Panc1 (cell line): ENCODE measurements at regions not wholly inside any gene's neighbourhood (a gene's known extent, or its start where the extent isn't known, plus 50 kb on each side); places are given as distances from the start of the nearest gene placed in this dataset.

ENCODE experiments used
- ATAC-seq: fragments of 200-7000 bp; cut with Tn5 transposase; 2 replicates; pipeline ENCODE4 v1.9.1; 2020; ENCODE audit warnings: mild to moderate bottlenecking, moderate library complexity
- BruUV-seq: library from RNA; stranded (reverse); fragments of 400-500 nt; replicated peaks from 2 replicates; lab custom pipeline; 2021; lab: Mats Ljungman, UMichigan
- CTCF ChIA-PET: fragments of 300-600 bp; sonication (Branson Sonifier 250); formaldehyde crosslinking; loops from one replicate; lab custom pipeline; 2022; ENCODE audit warnings: antibody characterized with exemption; lab: Charles Lee
- POLR2A ChIA-PET: fragments of 300-600 bp; sonication (Branson Sonifier 250); formaldehyde crosslinking; loops from one replicate; lab custom pipeline; 2022; ENCODE audit warnings: antibody characterized with exemption; lab: Charles Lee
- DNase-seq: peaks from one replicate; pipeline ENCODE4 v3.0.0-alpha.2; 2010; ENCODE audit warnings: low read depth, low spot score
- H3K27ac ChIP-seq: 2 replicates; pipeline ENCODE4 v1.5.1; 2011; ENCODE audit warnings: mild to moderate bottlenecking, low read length, inconsistent platforms
- H3K27me3 ChIP-seq: fragments of 200-500 bp; sonication (Bioruptor generic); 2 replicates; pipeline ENCODE4 v1.6.0; 2014; ENCODE audit warnings: low read length, inconsistent platforms; ENCODE audit not compliant: control insufficient read depth, insufficient read depth
- H3K36me3 ChIP-seq: fragments of 200-500 bp; sonication (Bioruptor generic); 2 replicates; pipeline ENCODE4 v1.5.1; 2014; ENCODE audit warnings: inconsistent platforms, mild to moderate bottlenecking, low read length, moderate library complexity; ENCODE audit not compliant: control insufficient read depth, insufficient read depth
- H3K4me1 ChIP-seq: 2 replicates; pipeline ENCODE4 v1.5.1; 2011; ENCODE audit warnings: inconsistent platforms, mild to moderate bottlenecking, low read length, moderate library complexity; ENCODE audit not compliant: control insufficient read depth, insufficient read depth
- H3K4me3 ChIP-seq, 2 experiments: 2 replicates each; pipeline ENCODE4 v1.5.1; 2011 to 2012; ENCODE audit warnings: low read depth in 2 of 2, low read length in 2 of 2, mild to moderate bottlenecking in 2 of 2, inconsistent platforms in 1 of 2, moderate library complexity in 1 of 2
- H3K9me3 ChIP-seq: fragments of 200-500 bp; sonication (Bioruptor generic); 2 replicates; pipeline ENCODE4 v1.5.1; 2014; ENCODE audit warnings: low read depth, mild to moderate bottlenecking, inconsistent platforms, low read length, moderate library complexity; ENCODE audit not compliant: control insufficient read depth, insufficient read depth
- CTCF ChIP-seq: fragments of 450-650 bp; IDR thresholded peaks from 2 replicates; pipeline ENCODE4 v1.5.1; 2017; ENCODE audit warnings: mild to moderate bottlenecking
- POLR2AphosphoS5 ChIP-seq: IDR thresholded peaks from 2 replicates; pipeline ENCODE4 v1.6.1; 2012; ENCODE audit warnings: mild to moderate bottlenecking, low read depth, low read length, moderate library complexity
- REST ChIP-seq, 2 experiments: IDR thresholded peaks; 2 replicates each; pipeline ENCODE4 v1.6.1; 2011 to 2012; ENCODE audit warnings: low read depth in 2 of 2, control low read depth in 1 of 2, low read length in 1 of 2, mild to moderate bottlenecking in 1 of 2, moderate library complexity in 1 of 2; ENCODE audit not compliant: insufficient read depth in 1 of 2
- SIN3A ChIP-seq: IDR thresholded peaks from 2 replicates; pipeline ENCODE4 v1.6.1; 2012; ENCODE audit warnings: low read depth, mild to moderate bottlenecking, low read length, moderate library complexity, borderline replicate concordance; ENCODE audit not compliant: insufficient read depth
- TCF7L2 ChIP-seq: IDR thresholded peaks from 2 replicates; pipeline ENCODE4 v1.6.1; 2011; ENCODE audit warnings: mild to moderate bottlenecking, low read depth, low read length, inconsistent platforms
- in situ Hi-C: cut with HindIII; loops from 2 replicates; pipeline ENCODE4 v1.10.0; 2016; ENCODE audit warnings: low sequenced_read_pairs, low pct_unique_long_range_greater_than_20kb
- intact Hi-C: fragments of 100-400 bp; cut with micrococcal nuclease; formaldehyde crosslinking; loops from one replicate; pipeline ENCODE4 v1.10.0; 2022; ENCODE audit not compliant: unreplicated experiment

- Histone ChIP-seq H3K9me3 (no peaks in the 10 kb centered on the region), H3K36me3 (no peaks in the 10 kb centered on the region), H3K27ac (no peak overlapping the region), H3K4me3 (no peak overlapping the region), H3K27me3 (no peaks in the 10 kb centered on the region), H3K4me1 (no peaks in the 10 kb centered on the region)
- in situ Hi-C loops (no loop called here), intact Hi-C loops (no loop called here)
- ChIA-PET CTCF (no interaction called here), POLR2A (interaction anchor here (0.6 kb wide), 1 partner anchor 33 kb away, joined by 10 read pairs; no protein-coding TSS in a partner anchor)
- ATAC-seq (no peak), DNase-seq (no peak)
- BruUV-seq: no TSS peak
- TF ChIP-seq REST (IDR thresholded peaks at IDR 0.05; ENCODE audit: insufficient read depth in 1 of 2, low read depth in 2 of 2, low read length in 1 of 2) (no peak), CTCF (no peak), SIN3A (no peak), POLR2AphosphoS5 (no peak), TCF7L2 (no peak)
Measured at GRCh38 chr10:30762620-30763019, 133.1 kb upstream of the LYZL2 start.

- DNase-seq (no peak), ATAC-seq (no peak)
- POLR2A ChIA-PET: no interaction called here
- CTCF ChIA-PET: interaction anchor here (0.7 kb wide), 1 partner anchor 261 kb away, joined by 4 read pairs; no protein-coding TSS in a partner anchor
- no peaks in the 10 kb centered on the region for H3K4me1 ChIP-seq
- no peak for TF ChIP-seq TCF7L2
- no peak for TF ChIP-seq CTCF
- no peak for TF ChIP-seq REST (IDR thresholded peaks at IDR 0.05; ENCODE audit: insufficient read depth in 1 of 2, low read depth in 2 of 2, low read length in 1 of 2)
- TF ChIP-seq SIN3A: no peak
- no peak for TF ChIP-seq POLR2AphosphoS5
- H3K9me3 ChIP-seq: no peaks in the 10 kb centered on the region
- in situ Hi-C loops (no loop called here), intact Hi-C loops (no loop called here)
- no peaks in the 10 kb centered on the region for H3K36me3 ChIP-seq
- BruUV-seq: no TSS peak
- no peak overlapping the region for H3K27ac ChIP-seq
- H3K27me3 ChIP-seq: no peaks in the 10 kb centered on the region
- no peak overlapping the region for H3K4me3 ChIP-seq
Measured at GRCh38 chr10:30759423-30759822, 129.9 kb upstream of the LYZL2 start.
